ENCODE measurements at regions not wholly inside any gene's neighbourhood (a gene's known extent, or its start where the extent isn't known, plus 50 kb on each side); places are given as distances from the start of the nearest gene placed in this dataset.

DNA sequence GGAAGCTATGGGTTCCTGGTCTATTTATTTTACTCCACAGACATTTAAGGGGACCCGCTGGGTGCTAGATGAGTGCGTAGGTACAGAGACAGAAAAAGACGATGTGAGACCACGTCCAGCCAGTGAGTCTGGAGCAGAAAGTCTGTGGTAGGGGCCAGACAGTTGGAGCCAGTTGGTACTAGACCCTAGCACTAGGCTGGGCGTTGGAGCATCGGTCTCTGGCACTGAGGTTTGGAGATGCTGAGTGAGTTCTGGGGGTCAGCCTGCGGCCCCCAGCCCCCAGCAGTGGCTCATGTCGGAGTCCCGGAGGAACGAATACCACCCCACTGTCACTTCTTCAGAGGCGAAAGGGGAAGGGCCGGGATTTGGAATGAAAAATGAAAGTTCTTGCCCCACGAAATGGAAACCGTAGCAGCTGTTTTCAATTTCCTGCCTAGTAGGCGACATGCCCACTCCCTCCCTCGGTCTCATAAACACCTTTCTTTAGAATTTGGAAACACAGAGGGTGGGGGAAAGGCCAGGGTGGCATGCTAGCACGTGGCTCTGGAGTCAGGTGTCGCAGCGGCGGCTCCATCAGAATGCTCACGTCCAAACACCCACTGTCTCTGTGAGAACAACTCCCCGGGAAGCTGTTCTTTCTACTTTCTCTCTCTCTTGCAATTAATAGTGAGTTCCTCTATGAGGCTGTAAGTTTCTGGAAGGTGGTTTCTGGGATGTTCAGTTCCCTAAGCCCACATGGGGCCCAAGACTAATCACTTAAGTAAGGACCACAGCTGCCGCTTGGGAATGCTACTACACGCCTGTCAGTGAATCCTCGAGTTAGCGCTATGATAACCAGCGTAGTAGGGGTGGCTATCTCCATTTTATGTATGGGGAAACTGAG, 96.8 kb downstream of the IRF8 start (continued):
- TF ChIP-seq EZH2phosphoT487 (IDR thresholded peaks at IDR 0.05; ENCODE audit: borderline replicate concordance), result no peak

DNA sequence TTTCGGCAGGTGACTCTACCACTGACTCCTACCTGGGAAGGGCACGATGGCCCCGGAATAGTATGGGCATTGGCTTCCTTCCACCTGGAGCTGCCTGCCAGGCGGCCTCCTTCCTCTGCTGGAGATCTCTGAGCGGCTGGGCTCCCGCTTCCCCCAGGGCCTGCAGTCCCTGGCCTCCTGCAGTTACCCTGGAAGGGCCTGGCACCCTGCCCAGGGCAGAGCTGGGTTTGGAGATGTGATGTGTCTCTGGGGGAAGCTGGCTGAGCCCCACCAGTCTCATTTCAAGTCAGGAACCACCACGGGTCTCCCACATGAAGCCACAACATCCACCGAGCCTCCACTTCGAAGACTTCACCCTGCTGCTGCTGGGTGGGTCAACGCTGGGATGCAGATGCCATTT, 97.9 kb downstream of the IRF8 start:
- Histone ChIP-seq H3K36me3 (ENCODE audit: control insufficient read depth in 1 of 2, insufficient read depth in 2 of 2, low read length in 2 of 2) (no peaks in the 10 kb centered on the region), H3K9me2 (ENCODE audit: insufficient read depth) (no peaks in the 10 kb centered on the region), H4K20me1 (ENCODE audit: insufficient read depth) (no peaks in the 10 kb centered on the region), H3K4me3 (replicated peaks in 1 of 2; ENCODE audit: low read depth in 1 of 2, low read length in 2 of 2) (no peak overlapping the region), H3K27me3 (ENCODE audit: insufficient read depth, low read length) (peaks cover 18% of the 10 kb centered on the region; the same call in 1 of the 2 replicates), H2AFZ (ENCODE audit: low read depth, low read length, poor library complexity, severe bottlenecking) (no peak overlapping the region), H3K4me1 (ENCODE audit: control insufficient read depth in 1 of 2, insufficient read depth in 2 of 2, low read length in 2 of 2) (no peaks in the 10 kb centered on the region), H3K9ac (ENCODE audit: low read length) (no peak overlapping the region), H3K9me3 (ENCODE audit: control insufficient read depth in 1 of 2, insufficient read depth in 1 of 2, low read depth in 1 of 2, low read length in 2 of 2) (no peaks in the 10 kb centered on the region), H3K27ac (ENCODE audit: low read depth, low read length) (no peak overlapping the region), H3K4me2 (ENCODE audit: low read length) (no peak overlapping the region), H3K79me2 (ENCODE audit: insufficient read depth, low read length) (no peaks in the 10 kb centered on the region)
- DNase-seq (ENCODE audit: low read depth, low spot score) (no peak), ATAC-seq (no peak)
- intact Hi-C loops (cut with micrococcal nuclease), result no loop called here
- CTCF ChIA-PET, result no interaction called here
- TF ChIP-seq RAD21 (IDR thresholded peaks at IDR 0.05; ENCODE audit: low read depth), result no peak
- TF ChIP-seq, protein P1, sequence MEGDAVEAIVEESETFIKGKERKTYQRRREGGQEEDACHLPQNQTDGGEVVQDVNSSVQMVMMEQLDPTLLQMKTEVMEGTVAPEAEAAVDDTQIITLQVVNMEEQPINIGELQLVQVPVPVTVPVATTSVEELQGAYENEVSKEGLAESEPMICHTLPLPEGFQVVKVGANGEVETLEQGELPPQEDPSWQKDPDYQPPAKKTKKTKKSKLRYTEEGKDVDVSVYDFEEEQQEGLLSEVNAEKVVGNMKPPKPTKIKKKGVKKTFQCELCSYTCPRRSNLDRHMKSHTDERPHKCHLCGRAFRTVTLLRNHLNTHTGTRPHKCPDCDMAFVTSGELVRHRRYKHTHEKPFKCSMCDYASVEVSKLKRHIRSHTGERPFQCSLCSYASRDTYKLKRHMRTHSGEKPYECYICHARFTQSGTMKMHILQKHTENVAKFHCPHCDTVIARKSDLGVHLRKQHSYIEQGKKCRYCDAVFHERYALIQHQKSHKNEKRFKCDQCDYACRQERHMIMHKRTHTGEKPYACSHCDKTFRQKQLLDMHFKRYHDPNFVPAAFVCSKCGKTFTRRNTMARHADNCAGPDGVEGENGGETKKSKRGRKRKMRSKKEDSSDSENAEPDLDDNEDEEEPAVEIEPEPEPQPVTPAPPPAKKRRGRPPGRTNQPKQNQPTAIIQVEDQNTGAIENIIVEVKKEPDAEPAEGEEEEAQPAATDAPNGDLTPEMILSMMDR (IDR thresholded peaks at IDR 0.05 in 2 of 3, conservative IDR thresholded peaks at IDR 0.05 in 1 of 3; ENCODE audit: borderline replicate concordance in 1 of 3, insufficient read depth in 1 of 3, low read depth in 2 of 3, low read length in 2 of 3), result no peak
- TF ChIP-seq, protein P2, sequence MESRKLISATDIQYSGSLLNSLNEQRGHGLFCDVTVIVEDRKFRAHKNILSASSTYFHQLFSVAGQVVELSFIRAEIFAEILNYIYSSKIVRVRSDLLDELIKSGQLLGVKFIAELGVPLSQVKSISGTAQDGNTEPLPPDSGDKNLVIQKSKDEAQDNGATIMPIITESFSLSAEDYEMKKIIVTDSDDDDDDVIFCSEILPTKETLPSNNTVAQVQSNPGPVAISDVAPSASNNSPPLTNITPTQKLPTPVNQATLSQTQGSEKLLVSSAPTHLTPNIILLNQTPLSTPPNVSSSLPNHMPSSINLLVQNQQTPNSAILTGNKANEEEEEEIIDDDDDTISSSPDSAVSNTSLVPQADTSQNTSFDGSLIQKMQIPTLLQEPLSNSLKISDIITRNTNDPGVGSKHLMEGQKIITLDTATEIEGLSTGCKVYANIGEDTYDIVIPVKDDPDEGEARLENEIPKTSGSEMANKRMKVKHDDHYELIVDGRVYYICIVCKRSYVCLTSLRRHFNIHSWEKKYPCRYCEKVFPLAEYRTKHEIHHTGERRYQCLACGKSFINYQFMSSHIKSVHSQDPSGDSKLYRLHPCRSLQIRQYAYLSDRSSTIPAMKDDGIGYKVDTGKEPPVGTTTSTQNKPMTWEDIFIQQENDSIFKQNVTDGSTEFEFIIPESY (IDR thresholded peaks at IDR 0.05; ENCODE audit: extremely low read depth, insufficient replicate concordance, low read length), result no peak
- no peak for TF ChIP-seq SP1 (IDR thresholded peaks at IDR 0.05; ENCODE audit: low read depth)
- no peak for TF ChIP-seq JUND (IDR thresholded peaks at IDR 0.05)
- TF ChIP-seq ELF1 (IDR thresholded peaks at IDR 0.05; ENCODE audit: borderline replicate concordance, low read depth), result no peak
- no peak for TF ChIP-seq CBX3 (IDR thresholded peaks at IDR 0.05; ENCODE audit: low read depth)
- BruUV-seq (replicated peaks), result no TSS peak
- POLR2A ChIA-PET, result no interaction called here
- RAD21 ChIA-PET (ENCODE audit: low non-redundant PET in 1 of 2, low total read pairs in 2 of 2, uncharacterized antibody in 2 of 2, unreplicated experiment in 2 of 2), result no interaction called here
